ENCODE measurements at regions not wholly inside any gene's neighbourhood (a gene's known extent, or its start where the extent isn't known, plus 50 kb on each side); places are given as distances from the start of the nearest gene placed in this dataset.

DNA sequence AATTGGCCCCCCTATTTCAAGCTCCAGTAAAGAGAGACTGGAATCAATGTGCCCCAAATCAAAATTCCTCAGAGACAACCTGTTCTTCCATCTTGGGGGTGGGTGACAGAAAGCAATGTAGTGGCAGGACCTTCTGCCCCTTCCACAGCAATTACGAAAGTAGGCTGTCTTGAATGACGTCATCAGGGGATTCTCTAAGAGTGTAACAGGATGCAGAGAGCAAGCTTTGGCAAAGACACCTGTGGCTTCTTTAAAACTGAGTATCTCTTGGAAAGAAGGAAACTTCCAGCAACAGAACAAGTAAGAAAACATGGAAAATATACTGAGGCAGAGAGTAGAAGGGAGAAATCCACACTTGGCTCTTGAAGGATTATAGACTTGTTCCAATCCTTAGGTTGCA lies 247.6 kb upstream of the PDE4D start:
- no peaks in the 10 kb centered on the region for H3K36me3 ChIP-seq (ENCODE audit: control insufficient read depth in 2 of 2, extremely low read depth in 1 of 2, insufficient read depth in 2 of 2, low read length in 2 of 2)
- H3K9ac ChIP-seq (replicated peaks; ENCODE audit: extremely low read depth, insufficient read depth, low read length) = no peak overlapping the region
- H2AFZ ChIP-seq (ENCODE audit: low read depth, low read length) = no peak overlapping the region
- FAIRE-seq (no peak), DNase-seq (ENCODE audit: low read depth, low spot score) (no peak)
- no peak overlapping the region for H3K4me3 ChIP-seq (replicated peaks in 1 of 3; ENCODE audit: insufficient read depth in 1 of 3, low read depth in 1 of 3, low read length in 3 of 3)
- H3K79me2 ChIP-seq (ENCODE audit: control insufficient read depth, insufficient read depth, low read length) = no peaks in the 10 kb centered on the region
- H4K20me1 ChIP-seq (replicated peaks; ENCODE audit: control insufficient read depth, extremely low read depth, insufficient read depth, low read length) = no peaks in the 10 kb centered on the region
- no peaks in the 10 kb centered on the region for H3K9me1 ChIP-seq (replicated peaks; ENCODE audit: control insufficient read depth, extremely low read depth, insufficient read depth, low read length)
- intact Hi-C loops (cut with micrococcal nuclease) (no loop called here), dilution Hi-C loops (cut with MboI; ENCODE audit: extremely low pct_ligation_motif_present, low sequenced_read_pairs) (no loop called here)
- H3K9me3 ChIP-seq (replicated peaks; ENCODE audit: control insufficient read depth, insufficient read depth, low read length) = no peaks in the 10 kb centered on the region
- BruUV-seq (replicated peaks) = no TSS peak
- H3K4me2 ChIP-seq (ENCODE audit: insufficient read depth, low read length) = no peak overlapping the region
- no peaks in the 10 kb centered on the region for H3K4me1 ChIP-seq (ENCODE audit: control insufficient read depth, extremely low read depth, insufficient read depth, low read length)
- CTCF ChIA-PET = no interaction called here
- TF ChIP-seq POLR2A (IDR thresholded peaks at IDR 0.05; ENCODE audit: low read depth, low read length) (no peak), MYC (IDR thresholded peaks at IDR 0.05; ENCODE audit: low read depth, low read length) (no peak), GATA2 (IDR thresholded peaks at IDR 0.05; ENCODE audit: insufficient read depth, insufficient read length, low read depth, low read length) (no peak), FOS (IDR thresholded peaks at IDR 0.05; ENCODE audit: borderline replicate concordance, insufficient read depth, low read length) (no peak), MAX (IDR thresholded peaks at IDR 0.05; ENCODE audit: insufficient read depth, insufficient read length) (no peak), JUN (IDR thresholded peaks at IDR 0.05; ENCODE audit: borderline replicate concordance, insufficient read depth, insufficient read length, low read depth) (no peak), POLR2AphosphoS5 (IDR thresholded peaks at IDR 0.05; ENCODE audit: insufficient read depth, low read depth, low read length) (no peak), EZH2 (IDR thresholded peaks at IDR 0.05; ENCODE audit: borderline replicate concordance, low read depth, low read length, severe bottlenecking) (no peak), CTCF (IDR thresholded peaks at IDR 0.05; ENCODE audit: extremely low read depth in 1 of 2, insufficient read depth in 1 of 2, low read depth in 1 of 2, low read length in 2 of 2) (no peak)
- H3K27ac ChIP-seq (ENCODE audit: insufficient read depth, low read depth, low read length) = no peak overlapping the region
- POLR2A ChIA-PET = no interaction called here
- H3K27me3 ChIP-seq (ENCODE audit: control insufficient read depth in 2 of 2, insufficient read depth in 2 of 2, low read length in 2 of 2) = no peaks in the 10 kb centered on the region

Measured in endothelial cell of umbilical vein (primary cell).